Activated T-helper 2 cell treated with anti-CD3 and anti-CD28 coated beads, Interferon-gamma antibody, Interleukin-2, Interleukin-4, amounts not matched to agents 10 μg/mL and 5 μg/mL and 100 μg/mL, durations not matched to agents 14 hours and 24 hours and 36 hours (primary cell): ENCODE measurements at regions not wholly inside any gene's neighbourhood (a gene's known extent, or its start where the extent isn't known, plus 50 kb on each side); places are given as distances from the start of the nearest gene placed in this dataset.

Experiments
- DNase-seq: peaks from one replicate; pipeline ENCODE4 v3.0.0; 2021; ENCODE audit warnings: low spot score
- H3K27ac Mint-ChIP-seq: one replicate; pipeline ENCODE4 v1.8.0; 2021; ENCODE audit warnings: mixed read lengths
- H3K27me3 Mint-ChIP-seq: one replicate; pipeline ENCODE4 v1.8.0; 2021; ENCODE audit warnings: low read depth, mixed read lengths
- H3K36me3 Mint-ChIP-seq: one replicate; pipeline ENCODE4 v1.8.0; 2021; ENCODE audit warnings: low read depth, mixed read lengths
- H3K4me1 Mint-ChIP-seq: one replicate; pipeline ENCODE4 v1.8.0; 2021; ENCODE audit warnings: low read depth, mixed read lengths
- H3K4me3 Mint-ChIP-seq: one replicate; pipeline ENCODE4 v1.8.0; 2021; ENCODE audit warnings: low read depth, mild to moderate bottlenecking, moderate library complexity, mixed read lengths
- H3K9me3 Mint-ChIP-seq: one replicate; pipeline ENCODE4 v1.8.0; 2021; ENCODE audit warnings: mixed read lengths
- intact Hi-C: fragments of 100-400 bp; cut with micrococcal nuclease; formaldehyde crosslinking; loops from one replicate; pipeline ENCODE4 v1.15.1; 2023

- H3K27ac Mint-ChIP-seq = no peak overlapping the region
- intact Hi-C loops = no loop called here
- peaks cover 8% of the 10 kb centered on the region for H3K27me3 Mint-ChIP-seq
These were observed 54.9 kb upstream of the TAB3 start for GRCh38 chrX:30943984-30944383.

GRCh38 chrX:30941898-30942297 is 52.8 kb upstream of the TAB3 start:
- Mint-ChIP-seq H3K27ac (no peak overlapping the region), H3K36me3 (no peaks in the 10 kb centered on the region), H3K4me1 (peaks cover 3% of the 10 kb centered on the region), H3K9me3 (no peaks in the 10 kb centered on the region), H3K4me3 (no peak overlapping the region), H3K27me3 (peaks cover 6% of the 10 kb centered on the region)
- DNase-seq = no peak
- intact Hi-C loops = no loop called here

More at GRCh38 chrX:30943984-30944383, 54.9 kb upstream of the TAB3 start:
- H3K36me3 Mint-ChIP-seq = no peaks in the 10 kb centered on the region
- H3K9me3 Mint-ChIP-seq = no peaks in the 10 kb centered on the region
- no peak overlapping the region for H3K4me3 Mint-ChIP-seq
- H3K4me1 Mint-ChIP-seq = peaks cover 3% of the 10 kb centered on the region
- DNase-seq = no peak

GRCh38 chrX:30939928-30940327 is 50.9 kb upstream of the TAB3 start:
- Mint-ChIP-seq H3K27me3 (peaks cover 8% of the 10 kb centered on the region), H3K9me3 (no peaks in the 10 kb centered on the region), H3K4me1 (peaks cover 3% of the 10 kb centered on the region), H3K4me3 (no peak overlapping the region), H3K36me3 (no peaks in the 10 kb centered on the region), H3K27ac (no peak overlapping the region)
- DNase-seq = no peak
- intact Hi-C loops = no loop called here
